CD4-positive, alpha-beta T cell treated with Interferon alpha-2 for 1 hour (primary cell): ENCODE measurements at regions not wholly inside any gene's neighbourhood (a gene's known extent, or its start where the extent isn't known, plus 50 kb on each side); places are given as distances from the start of the nearest gene placed in this dataset.
"Not testable (repeated sequence)": the region's sequence is repeated elsewhere in the genome, so short reads cannot be mapped to it uniquely, and the experiment has no call there.

Experiments
- DNase-seq, 2 donors: peaks; one replicate each; pipeline ENCODE4 v3.0.0-alpha.2; 2020 to 2022

DNA sequence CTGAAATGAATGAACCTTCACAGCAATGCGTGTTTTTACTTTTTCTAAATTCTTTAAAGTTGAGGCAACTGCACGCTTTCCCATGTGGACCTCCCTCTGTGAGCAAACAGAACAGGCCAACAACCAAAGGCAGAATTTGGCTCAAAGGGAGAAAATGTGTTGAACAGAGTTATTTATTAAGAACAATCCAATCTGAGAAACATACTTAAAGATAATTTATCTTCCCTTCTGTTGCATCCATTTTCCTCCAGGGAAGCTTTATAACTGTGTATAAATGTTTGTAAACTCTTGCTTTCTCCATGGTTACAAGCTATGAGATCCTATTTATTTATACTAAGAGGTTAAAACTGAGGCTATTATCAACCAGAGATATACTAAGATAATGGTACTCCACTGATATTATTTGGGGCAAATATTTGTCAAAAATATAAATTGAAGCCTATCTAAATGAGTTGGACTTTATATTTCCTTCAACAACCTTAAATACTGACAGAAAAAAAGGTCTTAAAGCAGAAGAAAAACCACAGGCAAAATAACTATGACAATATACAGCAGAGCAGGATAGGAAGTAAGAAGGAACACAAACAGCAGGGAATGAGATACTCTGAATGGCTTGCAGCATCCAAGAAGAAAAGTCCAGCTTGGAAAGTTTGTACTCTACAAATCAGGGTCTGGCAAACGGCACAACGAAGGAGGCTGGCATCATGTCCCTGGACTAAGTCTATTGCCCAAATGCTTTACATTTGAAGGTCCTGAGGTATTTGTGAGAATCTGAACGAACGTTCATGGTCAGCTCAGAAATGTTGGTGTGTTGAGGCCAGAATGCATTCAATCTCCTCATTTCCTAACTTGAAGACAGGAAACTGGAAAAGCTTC, 663.2 kb upstream of the INTU start:
- no peak for DNase-seq

DNA sequence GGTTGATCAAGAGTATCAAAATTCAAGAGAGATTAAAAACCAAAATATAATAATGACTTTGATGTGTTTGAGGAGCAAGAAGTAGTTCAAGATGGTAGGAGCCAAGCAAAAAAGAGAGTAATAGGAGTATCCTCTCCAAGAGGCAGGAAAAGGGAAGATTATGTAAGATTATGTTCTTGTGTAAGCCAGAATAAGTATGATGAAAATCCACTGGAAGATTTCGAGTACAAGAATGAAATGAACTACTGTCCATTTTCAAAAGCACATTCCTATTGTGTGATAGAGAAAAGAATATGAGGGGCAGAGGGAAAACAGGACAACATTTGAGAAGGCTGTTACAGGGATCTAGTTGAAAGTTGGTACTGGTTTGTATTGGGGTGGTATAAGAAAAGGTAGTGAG, 659.6 kb upstream of the INTU start:
- DNase-seq: no peak

DNA sequence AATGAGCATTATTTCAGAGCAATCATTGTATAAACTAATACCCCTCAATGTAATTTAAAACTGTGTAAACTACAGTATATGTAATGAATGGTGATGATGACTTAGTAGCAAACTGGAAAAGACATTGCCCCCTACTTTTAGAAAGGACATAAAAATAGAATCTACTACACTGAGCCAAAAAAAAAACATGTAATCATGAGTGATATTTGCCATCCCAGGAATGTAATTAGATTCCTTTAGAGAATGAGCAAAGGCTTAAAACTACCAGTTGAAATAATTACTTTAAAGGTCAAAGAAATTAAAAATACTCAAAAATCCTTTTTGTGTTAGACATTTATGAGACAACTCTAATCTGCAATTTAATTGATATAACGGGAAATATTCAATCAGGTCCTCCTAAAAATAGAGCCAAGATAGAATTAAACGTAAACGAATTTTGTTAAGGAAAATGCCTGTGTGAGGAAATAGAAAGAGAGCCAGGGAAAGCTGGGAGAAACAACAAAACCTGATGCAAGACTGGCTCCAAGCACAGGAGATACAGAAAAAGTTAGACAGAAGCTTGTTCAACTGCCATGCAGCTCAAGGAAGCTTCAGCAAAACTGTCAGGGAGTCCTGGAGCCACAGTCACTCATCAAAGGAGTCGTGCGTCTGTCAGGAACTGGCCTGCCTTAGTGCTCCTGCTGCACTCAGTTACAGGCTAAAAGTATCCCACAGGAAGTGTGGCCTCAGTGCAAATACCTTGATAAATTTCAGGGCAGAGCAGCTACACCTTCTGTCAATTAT, 655.7 kb upstream of the INTU start:
- no peak for DNase-seq

GRCh38 chr4:126986005-126986404, 646.8 kb upstream of the INTU start:
- no peak for DNase-seq

- DNase-seq: no peak
These were observed 645.9 kb upstream of the INTU start for GRCh38 chr4:126986828-126987227.

- DNase-seq: no peak
These were observed 640.8 kb upstream of the INTU start for GRCh38 chr4:126991965-126992364.

DNA sequence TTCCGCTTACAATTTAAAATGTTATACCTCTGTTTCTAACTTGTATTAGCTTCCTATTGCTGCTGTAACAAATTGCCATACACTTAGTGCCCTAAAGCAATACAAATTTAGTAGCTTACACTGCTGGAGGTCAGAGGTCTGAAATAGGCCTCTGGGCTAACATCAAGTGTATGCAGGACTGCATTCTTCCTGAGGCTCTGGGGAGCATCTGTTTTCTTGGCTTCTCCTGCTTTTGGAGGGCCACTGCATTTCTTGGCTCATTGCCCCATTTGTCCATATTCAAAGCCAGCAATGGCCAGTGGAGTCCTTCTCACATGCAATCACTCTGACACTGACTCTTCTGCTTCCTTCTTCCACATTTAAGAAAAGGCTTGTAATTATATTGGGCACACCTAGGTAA, 639.8 kb upstream of the INTU start:
- no peak for DNase-seq

GRCh38 chr4:126993351-126993750, 639.4 kb upstream of the INTU start:
- no peak for DNase-seq

GRCh38 chr4:126995235-126995634, 637.5 kb upstream of the INTU start:
- no peak for DNase-seq

DNA sequence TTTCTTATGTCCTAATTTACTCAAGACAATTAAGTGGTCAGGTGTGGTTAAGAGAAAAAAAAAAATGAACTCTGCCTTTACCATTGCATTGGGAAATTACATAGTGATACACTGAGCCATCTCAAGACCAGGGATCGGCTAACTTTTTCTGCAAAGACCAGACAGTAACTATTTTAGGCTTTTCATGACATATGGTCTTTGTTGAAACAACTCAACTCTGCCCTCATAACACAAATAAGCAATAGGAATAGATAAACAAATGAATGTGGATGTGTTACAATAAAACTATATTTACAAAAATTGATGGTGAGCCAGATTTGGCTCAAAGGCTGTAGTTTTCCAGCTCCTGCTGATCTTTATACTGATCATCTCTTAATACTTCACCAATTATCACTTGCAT, 632.6 kb upstream of the INTU start:
- no peak for DNase-seq

DNA sequence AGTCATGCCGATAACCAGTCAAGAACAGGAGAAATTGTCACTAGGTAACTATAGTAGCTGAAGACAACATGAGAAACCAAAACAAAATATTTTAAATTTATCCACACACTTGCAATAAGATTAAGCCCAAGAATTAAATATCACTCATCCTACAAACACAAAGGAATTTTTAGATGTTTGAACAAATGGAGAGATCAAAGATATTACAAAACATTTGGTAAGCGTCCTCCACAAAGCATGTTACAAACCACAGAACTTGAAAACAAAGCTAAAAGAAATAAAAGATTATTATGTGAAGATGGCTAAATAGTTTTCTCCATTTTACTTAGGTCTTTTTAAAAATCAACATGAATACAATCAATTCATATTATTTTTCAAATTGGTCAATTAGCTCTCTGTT, 631.9 kb upstream of the INTU start:
- DNase-seq: no peak

DNA sequence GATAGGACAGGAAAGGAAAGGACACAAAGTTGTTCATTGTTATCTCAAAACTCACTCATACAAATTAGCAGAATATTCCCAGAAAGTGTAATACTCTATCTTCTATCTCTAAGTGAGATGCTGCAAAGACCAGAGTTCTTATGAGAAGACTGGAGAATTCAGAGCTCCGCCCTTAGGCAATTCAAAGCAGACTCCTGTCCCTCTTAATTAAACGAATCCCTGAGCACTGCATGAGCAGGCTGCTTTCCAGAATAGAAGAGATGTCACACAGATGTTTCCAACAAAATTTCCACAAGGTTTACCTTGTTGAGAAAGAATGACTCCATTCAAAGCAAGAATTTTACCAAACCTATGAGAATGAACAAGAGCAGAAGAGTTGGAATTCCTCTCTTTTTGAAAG, 630.8 kb upstream of the INTU start:
- DNase-seq: no peak

DNA sequence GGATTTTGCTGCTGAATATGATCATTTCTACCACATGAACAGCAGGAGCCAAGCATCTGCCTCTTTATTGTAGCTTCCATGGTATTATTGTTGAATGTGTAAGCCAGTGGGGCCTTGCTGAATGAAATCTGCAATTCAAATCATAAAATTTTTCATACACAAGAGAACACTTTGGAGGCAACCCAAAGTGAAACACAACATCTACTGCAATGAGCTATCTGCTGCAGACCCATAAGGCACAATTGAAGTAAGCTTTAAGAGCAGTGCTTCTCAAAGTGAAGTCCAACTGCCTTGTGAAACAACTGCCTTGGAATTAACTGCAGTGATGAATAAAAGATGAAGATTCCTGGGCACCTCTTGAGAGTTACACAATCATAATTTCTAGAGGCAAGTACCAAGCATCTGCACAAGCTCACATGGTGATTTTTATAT, 626.3 kb upstream of the INTU start:
- DNase-seq: no peak

DNA sequence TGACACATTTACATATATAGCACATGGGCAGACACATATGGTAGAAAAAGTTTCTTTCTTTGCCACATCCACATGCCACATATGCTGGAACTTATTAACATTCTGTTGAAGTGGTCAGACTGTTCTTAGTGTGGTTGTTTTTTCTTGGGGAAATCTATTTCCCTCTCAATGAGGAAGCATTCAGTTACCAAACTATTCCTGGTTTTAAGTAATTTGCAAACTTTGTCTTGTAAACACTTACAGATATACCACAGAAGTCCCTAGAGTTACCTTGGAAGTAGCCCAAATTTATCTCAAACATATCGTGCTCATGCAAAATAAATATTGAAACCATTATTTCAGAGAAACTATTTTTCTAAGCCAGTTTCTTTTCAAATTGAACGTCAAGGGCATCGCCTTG, 625.5 kb upstream of the INTU start:
- no peak for DNase-seq

DNA sequence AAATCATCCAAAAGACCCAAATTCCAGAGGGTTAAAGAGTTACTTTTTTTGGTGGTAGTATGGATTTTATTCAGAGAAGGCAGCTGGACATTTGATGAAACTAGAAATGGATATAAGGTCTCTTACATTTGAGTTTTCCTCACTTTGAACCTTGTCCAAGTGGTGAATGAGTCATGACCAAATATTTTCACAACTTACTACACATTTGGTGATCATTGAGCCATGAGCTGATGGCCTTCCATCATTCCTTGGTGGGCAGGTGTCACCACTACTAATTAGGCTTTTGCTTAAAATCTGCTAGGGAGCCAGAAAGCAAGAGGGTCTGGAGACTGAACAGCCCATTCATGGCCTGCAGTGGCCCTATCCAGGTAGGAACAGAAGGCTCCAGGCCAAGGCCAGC, 620.2 kb upstream of the INTU start:
- DNase-seq: no peak

DNA sequence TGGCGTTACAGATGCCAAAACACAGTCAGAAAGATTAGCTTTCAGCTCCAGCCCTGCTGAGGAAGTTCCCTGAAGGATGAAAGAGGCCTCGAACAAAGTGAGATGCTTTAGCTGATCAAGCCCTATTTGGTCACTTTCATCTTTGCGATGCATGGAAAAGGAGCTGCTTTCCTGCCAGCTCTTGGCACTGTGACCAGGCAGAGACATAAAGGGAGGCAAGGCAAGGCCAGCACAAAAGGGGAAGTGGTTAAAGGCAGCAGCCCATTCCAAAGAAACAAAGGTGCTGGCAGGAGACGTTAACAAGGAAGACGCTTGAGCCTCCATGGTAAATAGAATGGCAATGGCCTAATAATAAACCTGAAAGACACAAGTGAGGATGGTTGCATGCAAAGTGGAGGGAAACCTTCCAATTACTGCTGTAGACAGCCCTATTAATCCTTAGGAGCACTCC, 617.1 kb upstream of the INTU start:
- no peak for DNase-seq

DNA sequence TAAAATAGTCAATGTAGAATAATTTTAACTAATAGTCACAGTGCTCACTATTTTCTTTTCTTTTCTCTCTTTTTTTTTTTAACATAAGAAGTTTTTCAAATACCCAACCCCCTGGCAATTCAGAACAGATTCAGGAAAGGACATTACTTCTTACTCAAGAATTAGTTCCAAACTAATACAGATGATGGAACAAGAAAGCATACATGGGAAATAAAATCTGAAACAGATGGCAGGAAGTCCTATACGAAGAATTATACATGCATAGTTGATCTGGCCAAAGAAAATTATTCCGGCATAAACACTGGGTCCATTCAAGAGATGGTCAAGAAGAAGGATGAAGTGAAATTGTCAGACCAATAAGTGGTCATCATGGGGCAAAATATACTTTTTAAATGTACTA, 614.4 kb upstream of the INTU start:
- no peak for DNase-seq

- not testable (repeated sequence) for DNase-seq
These were observed 611.9 kb upstream of the INTU start for GRCh38 chr4:127020831-127021230.

DNA sequence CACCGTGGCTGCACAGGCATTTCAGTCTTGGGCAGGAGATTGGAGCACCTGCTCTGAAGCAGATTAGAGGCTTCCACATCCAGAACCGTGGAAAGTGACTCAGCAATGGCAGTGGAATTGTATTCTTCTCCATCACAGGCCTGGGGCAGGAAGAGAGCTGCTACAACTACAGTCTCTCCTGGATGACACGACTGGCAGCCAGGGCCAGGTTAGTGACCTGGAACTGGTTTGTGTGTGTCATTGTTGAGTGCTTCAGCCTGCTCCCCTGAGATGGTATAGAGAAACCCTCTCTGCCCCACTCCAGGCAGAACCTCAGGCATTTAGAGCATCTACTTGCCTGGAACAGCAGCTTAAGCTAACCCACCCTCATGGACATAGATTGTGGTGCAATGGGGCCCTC, 596.5 kb upstream of the INTU start:
- no peak for DNase-seq

- DNase-seq: no peak
These were observed 586.9 kb upstream of the INTU start for GRCh38 chr4:127045861-127046260.

DNA sequence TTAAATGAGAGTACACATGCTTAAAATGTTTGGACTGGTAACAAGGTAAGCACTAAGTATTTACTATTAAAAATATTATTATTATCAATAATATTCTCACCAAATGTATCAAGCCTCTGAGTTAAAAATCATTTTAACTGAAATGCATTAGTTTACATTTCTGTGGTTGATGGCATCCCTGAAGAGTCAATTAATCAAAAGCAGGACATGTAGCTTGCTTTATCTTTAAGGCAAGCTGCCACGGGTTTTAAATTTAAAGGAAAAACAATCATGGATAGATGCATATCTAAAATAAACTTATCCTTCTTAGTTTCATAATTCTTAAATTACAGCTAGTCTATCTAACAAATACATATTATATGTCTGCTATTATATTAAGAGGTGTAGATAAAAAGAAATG, 584.8 kb upstream of the INTU start:
- no peak for DNase-seq

DNA sequence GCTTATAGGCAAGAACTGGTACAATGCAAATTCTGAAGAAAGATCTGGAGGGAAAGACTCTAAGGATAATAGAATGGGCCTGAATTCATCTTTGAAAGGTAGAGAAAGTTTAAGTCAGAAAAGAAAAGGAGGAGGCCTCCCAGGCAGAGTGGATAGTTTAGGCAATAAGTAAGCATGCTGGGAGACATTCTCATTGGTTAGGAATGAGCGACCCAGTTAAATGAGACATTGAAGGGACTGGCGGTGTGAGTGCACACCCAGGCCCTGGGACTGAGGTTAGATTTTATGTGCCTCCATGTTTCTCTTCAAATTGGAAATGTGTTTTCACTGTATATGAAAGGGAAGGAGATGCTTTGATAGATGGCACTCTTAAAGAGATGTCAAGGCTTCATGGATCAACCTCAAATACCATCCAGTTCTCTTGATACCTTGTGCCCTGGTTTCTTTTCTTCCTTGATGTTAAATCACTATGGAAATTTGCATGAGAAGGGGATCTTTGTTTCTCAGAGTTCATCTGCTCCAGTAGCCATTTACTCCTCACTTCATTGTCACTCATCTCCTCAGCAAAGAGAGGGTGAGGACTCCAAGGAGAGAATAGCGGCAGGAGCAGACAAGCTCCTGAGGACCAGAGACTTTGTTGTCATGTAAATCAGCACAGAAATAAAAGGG, 584.2 kb upstream of the INTU start:
- no peak for DNase-seq

DNA sequence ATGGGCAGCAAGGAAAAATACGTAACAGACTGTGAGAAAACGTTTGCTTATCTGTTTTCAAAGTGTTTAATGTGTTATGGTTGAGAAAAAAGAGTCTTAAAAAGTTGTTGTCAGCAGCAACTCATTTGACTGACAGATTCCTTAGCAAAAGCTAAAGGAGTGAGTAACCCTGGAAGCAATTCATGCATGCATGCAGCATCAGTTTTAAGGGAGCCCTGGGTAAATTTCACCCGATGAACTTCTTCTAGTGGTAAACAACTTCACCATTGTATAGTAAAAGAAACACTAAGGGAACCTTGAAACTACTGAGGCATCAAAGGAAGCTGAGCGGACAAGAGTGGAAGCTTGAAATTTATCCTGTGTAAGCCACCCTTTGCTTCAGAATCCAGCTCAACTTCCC, 583.2 kb upstream of the INTU start:
- no peak for DNase-seq

DNA sequence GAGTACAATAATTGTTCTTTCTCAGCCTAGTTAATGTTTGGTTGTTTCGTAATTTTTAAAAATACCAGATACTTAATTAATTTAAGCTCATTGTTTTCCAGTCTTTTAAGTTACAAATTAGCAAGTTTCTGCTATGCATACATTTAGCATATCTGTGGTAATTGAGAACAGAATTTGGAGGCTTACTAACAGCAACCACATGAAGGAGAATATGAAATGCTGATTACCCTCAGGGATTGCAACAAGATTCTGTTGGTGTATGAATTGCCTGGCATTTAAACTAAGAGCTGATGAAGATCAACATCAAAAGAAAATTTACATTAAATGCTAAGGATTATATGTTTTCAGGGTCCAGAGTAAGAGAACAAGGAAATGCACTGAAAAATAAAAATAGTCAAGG, 580.0 kb upstream of the INTU start:
- DNase-seq: no peak
